ENCODE measurements at regions not wholly inside any gene's neighbourhood (a gene's known extent, or its start where the extent isn't known, plus 50 kb on each side); places are given as distances from the start of the nearest gene placed in this dataset.

- TF ChIP-seq CTCF (IDR thresholded peaks at IDR 0.05) (no peak), EP300 (IDR thresholded peaks at IDR 0.05) (no peak), POLR2AphosphoS5 (IDR thresholded peaks at IDR 0.05) (no peak)
These were observed 64.3 kb upstream of the MYO10 start for GRCh38 chr5:17000291-17000939.

Data from upper lobe of left lung (tissue), 4 donors.